ENCODE measurements at regions not wholly inside any gene's neighbourhood (a gene's known extent, or its start where the extent isn't known, plus 50 kb on each side); places are given as distances from the start of the nearest gene placed in this dataset.

GRCh38 chr18:61057443-61057842 lies 275.8 kb upstream of the CDH20 start:
- in situ Hi-C loops (cut with HindIII; ENCODE audit: low pct_unique_long_range_greater_than_20kb, low sequenced_read_pairs), result no loop called here
- TF ChIP-seq TCF7L2 (IDR thresholded peaks at IDR 0.05; ENCODE audit: low read depth, low read length) (no peak), CTCF (IDR thresholded peaks at IDR 0.05) (no peak), POLR2AphosphoS5 (IDR thresholded peaks at IDR 0.05; ENCODE audit: low read depth, low read length) (no peak)
- TF ChIP-seq, protein P1, sequence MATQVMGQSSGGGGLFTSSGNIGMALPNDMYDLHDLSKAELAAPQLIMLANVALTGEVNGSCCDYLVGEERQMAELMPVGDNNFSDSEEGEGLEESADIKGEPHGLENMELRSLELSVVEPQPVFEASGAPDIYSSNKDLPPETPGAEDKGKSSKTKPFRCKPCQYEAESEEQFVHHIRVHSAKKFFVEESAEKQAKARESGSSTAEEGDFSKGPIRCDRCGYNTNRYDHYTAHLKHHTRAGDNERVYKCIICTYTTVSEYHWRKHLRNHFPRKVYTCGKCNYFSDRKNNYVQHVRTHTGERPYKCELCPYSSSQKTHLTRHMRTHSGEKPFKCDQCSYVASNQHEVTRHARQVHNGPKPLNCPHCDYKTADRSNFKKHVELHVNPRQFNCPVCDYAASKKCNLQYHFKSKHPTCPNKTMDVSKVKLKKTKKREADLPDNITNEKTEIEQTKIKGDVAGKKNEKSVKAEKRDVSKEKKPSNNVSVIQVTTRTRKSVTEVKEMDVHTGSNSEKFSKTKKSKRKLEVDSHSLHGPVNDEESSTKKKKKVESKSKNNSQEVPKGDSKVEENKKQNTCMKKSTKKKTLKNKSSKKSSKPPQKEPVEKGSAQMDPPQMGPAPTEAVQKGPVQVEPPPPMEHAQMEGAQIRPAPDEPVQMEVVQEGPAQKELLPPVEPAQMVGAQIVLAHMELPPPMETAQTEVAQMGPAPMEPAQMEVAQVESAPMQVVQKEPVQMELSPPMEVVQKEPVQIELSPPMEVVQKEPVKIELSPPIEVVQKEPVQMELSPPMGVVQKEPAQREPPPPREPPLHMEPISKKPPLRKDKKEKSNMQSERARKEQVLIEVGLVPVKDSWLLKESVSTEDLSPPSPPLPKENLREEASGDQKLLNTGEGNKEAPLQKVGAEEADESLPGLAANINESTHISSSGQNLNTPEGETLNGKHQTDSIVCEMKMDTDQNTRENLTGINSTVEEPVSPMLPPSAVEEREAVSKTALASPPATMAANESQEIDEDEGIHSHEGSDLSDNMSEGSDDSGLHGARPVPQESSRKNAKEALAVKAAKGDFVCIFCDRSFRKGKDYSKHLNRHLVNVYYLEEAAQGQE (IDR thresholded peaks at IDR 0.05; ENCODE audit: insufficient read depth in 1 of 2, low read depth in 2 of 2, low read length in 1 of 2), result no peak
- ATAC-seq, result no peak
- ChIA-PET CTCF (no interaction called here), POLR2A (no interaction called here)
- H3K4me3 ChIP-seq (ENCODE audit: low read depth in 2 of 2, low read length in 2 of 2), result no peak overlapping the region
- no peaks in the 10 kb centered on the region for H3K36me3 ChIP-seq (ENCODE audit: control insufficient read depth, insufficient read depth, low read length)
- no peaks in the 10 kb centered on the region for H3K9me3 ChIP-seq (ENCODE audit: control insufficient read depth, insufficient read depth, low read depth, low read length)
- no peaks in the 10 kb centered on the region for H3K4me1 ChIP-seq (ENCODE audit: control insufficient read depth, insufficient read depth, low read length)
- no TSS peak for BruUV-seq (replicated peaks)
- intact Hi-C loops (cut with micrococcal nuclease; ENCODE audit: unreplicated experiment), result no loop called here
- H3K27ac ChIP-seq (ENCODE audit: low read length), result no peak overlapping the region
- DNase-seq (ENCODE audit: low read depth, low spot score), result no peak
- H3K27me3 ChIP-seq (ENCODE audit: control insufficient read depth, insufficient read depth, low read length), result no peaks in the 10 kb centered on the region

GRCh38 chr18:61062258-61062657 lies 271.0 kb upstream of the CDH20 start:
- Histone ChIP-seq H3K27me3 (ENCODE audit: control insufficient read depth, insufficient read depth, low read length) (no peaks in the 10 kb centered on the region), H3K4me3 (ENCODE audit: low read depth in 2 of 2, low read length in 2 of 2) (no peak overlapping the region), H3K4me1 (ENCODE audit: control insufficient read depth, insufficient read depth, low read length) (no peaks in the 10 kb centered on the region), H3K27ac (ENCODE audit: low read length) (no peak overlapping the region), H3K36me3 (ENCODE audit: control insufficient read depth, insufficient read depth, low read length) (no peaks in the 10 kb centered on the region), H3K9me3 (ENCODE audit: control insufficient read depth, insufficient read depth, low read depth, low read length) (no peaks in the 10 kb centered on the region)
- TF ChIP-seq SIN3A (IDR thresholded peaks at IDR 0.05; ENCODE audit: borderline replicate concordance, insufficient read depth, low read depth, low read length), result no peak
- no peak for TF ChIP-seq POLR2AphosphoS5 (IDR thresholded peaks at IDR 0.05; ENCODE audit: low read depth, low read length)
- TF ChIP-seq CTCF (IDR thresholded peaks at IDR 0.05), result no peak
- TF ChIP-seq TCF7L2 (IDR thresholded peaks at IDR 0.05; ENCODE audit: low read depth, low read length), result no peak
- TF ChIP-seq, protein P1 (IDR thresholded peaks at IDR 0.05; ENCODE audit: insufficient read depth in 1 of 2, low read depth in 2 of 2, low read length in 1 of 2), result no peak
- intact Hi-C loops (cut with micrococcal nuclease; ENCODE audit: unreplicated experiment), result no loop called here
- no peak for DNase-seq (ENCODE audit: low read depth, low spot score)
- ChIA-PET POLR2A (no interaction called here), CTCF (no interaction called here)
- no peak for ATAC-seq
- in situ Hi-C loops (cut with HindIII; ENCODE audit: low pct_unique_long_range_greater_than_20kb, low sequenced_read_pairs), result no loop called here
- no TSS peak for BruUV-seq (replicated peaks)
